ENCODE measurements at regions not wholly inside any gene's neighbourhood (a gene's known extent, or its start where the extent isn't known, plus 50 kb on each side); places are given as distances from the start of the nearest gene placed in this dataset.
A peak's percentile ranks its signal among the peaks of the same experiment; 100 is the strongest.
"Not testable (repeated sequence)": the region's sequence is repeated elsewhere in the genome, so short reads cannot be mapped to it uniquely, and the experiment has no call there.

- no peaks in the 10 kb centered on the region for H3K27me3 ChIP-seq (ENCODE audit: control insufficient read depth in 5 of 5, insufficient read depth in 4 of 5, low read length in 5 of 5)
- H3K4me3 ChIP-seq (ENCODE audit: low read depth in 1 of 5, low read length in 5 of 5) = no peak overlapping the region
- H3K36me3 ChIP-seq (ENCODE audit: control insufficient read depth in 5 of 5, insufficient read depth in 5 of 5, low read length in 5 of 5) = no peaks in the 10 kb centered on the region
- H3K27ac ChIP-seq (ENCODE audit: low read depth, low read length) = no peak overlapping the region
- peaks cover 0 to 6% (median 0%) of the 10 kb centered on the region in 5 donors for H3K9me3 ChIP-seq (ENCODE audit: control insufficient read depth in 5 of 5, low read length in 5 of 5)
- H3K4me1 ChIP-seq (ENCODE audit: control insufficient read depth in 5 of 5, insufficient read depth in 5 of 5, low read length in 5 of 5) = peaks cover 0 to 30% (median 2%) of the 10 kb centered on the region in 5 donors
- no peak overlapping the region for H3K9ac ChIP-seq (ENCODE audit: low read length in 5 of 5)
Measured at GRCh38 chr12:116667752-116668151, 70.1 kb downstream of the SPRING1 start.

GRCh38 chr12:116666829-116667228 is 71.0 kb downstream of the SPRING1 start:
- not testable (repeated sequence) for H3K27me3 ChIP-seq (ENCODE audit: control insufficient read depth in 5 of 5, insufficient read depth in 4 of 5, low read length in 5 of 5); H3K9me3 ChIP-seq (ENCODE audit: control insufficient read depth in 5 of 5, low read length in 5 of 5); H3K36me3 ChIP-seq (ENCODE audit: control insufficient read depth in 5 of 5, insufficient read depth in 5 of 5, low read length in 5 of 5); H3K9ac ChIP-seq (ENCODE audit: low read length in 5 of 5); H3K4me3 ChIP-seq (ENCODE audit: low read depth in 1 of 5, low read length in 5 of 5)
- peaks cover 2 to 37% (median 7%) of the 10 kb centered on the region in 5 donors for H3K4me1 ChIP-seq (ENCODE audit: control insufficient read depth in 5 of 5, insufficient read depth in 5 of 5, low read length in 5 of 5)
- H3K27ac ChIP-seq (ENCODE audit: low read depth, low read length) = peak overlapping the region; percentile 69

GRCh38 chr12:116666305-116666673 is 71.6 kb downstream of the SPRING1 start:
- H3K9me3 ChIP-seq (ENCODE audit: control insufficient read depth in 5 of 5, low read length in 5 of 5) = peaks cover 0 to 5% (median 0%) of the 10 kb centered on the region in 5 donors
- H3K27me3 ChIP-seq (ENCODE audit: control insufficient read depth in 5 of 5, insufficient read depth in 4 of 5, low read length in 5 of 5) = no peaks in the 10 kb centered on the region
- peak overlapping the region in 1 of 5 donors; percentile 41 for H3K9ac ChIP-seq (ENCODE audit: low read length in 5 of 5)
- H3K36me3 ChIP-seq (ENCODE audit: control insufficient read depth in 5 of 5, insufficient read depth in 5 of 5, low read length in 5 of 5) = no peaks in the 10 kb centered on the region
- no peak overlapping the region for H3K4me3 ChIP-seq (ENCODE audit: low read depth in 1 of 5, low read length in 5 of 5)
- H3K27ac ChIP-seq (ENCODE audit: low read depth, low read length) = peak overlapping the region; percentile 69
- H3K4me1 ChIP-seq (ENCODE audit: control insufficient read depth in 5 of 5, insufficient read depth in 5 of 5, low read length in 5 of 5) = peaks cover 2 to 40% (median 7%) of the 10 kb centered on the region in 5 donors

- Histone ChIP-seq H3K27me3 (ENCODE audit: control insufficient read depth in 5 of 5, insufficient read depth in 4 of 5, low read length in 5 of 5) (no peaks in the 10 kb centered on the region), H3K27ac (ENCODE audit: low read depth, low read length) (peak overlapping the region; percentile 69), H3K4me3 (ENCODE audit: low read depth in 1 of 5, low read length in 5 of 5) (no peak overlapping the region), H3K9ac (ENCODE audit: low read length in 5 of 5) (peak overlapping the region in 1 of 5 donors; percentile 54), H3K36me3 (ENCODE audit: control insufficient read depth in 5 of 5, insufficient read depth in 5 of 5, low read length in 5 of 5) (no peaks in the 10 kb centered on the region), H3K4me1 (ENCODE audit: control insufficient read depth in 5 of 5, insufficient read depth in 5 of 5, low read length in 5 of 5) (peaks cover 2 to 40% (median 7%) of the 10 kb centered on the region in 5 donors), H3K9me3 (ENCODE audit: control insufficient read depth in 5 of 5, low read length in 5 of 5) (no peaks in the 10 kb centered on the region)
Measured at GRCh38 chr12:116665666-116666304, 72.1 kb downstream of the SPRING1 start.

- Histone ChIP-seq H3K27ac (ENCODE audit: low read depth, low read length) (no peak overlapping the region), H3K9ac (ENCODE audit: low read length in 5 of 5) (no peak overlapping the region), H3K36me3 (ENCODE audit: control insufficient read depth in 5 of 5, insufficient read depth in 5 of 5, low read length in 5 of 5) (no peaks in the 10 kb centered on the region), H3K9me3 (ENCODE audit: control insufficient read depth in 5 of 5, low read length in 5 of 5) (no peaks in the 10 kb centered on the region), H3K4me1 (ENCODE audit: control insufficient read depth in 5 of 5, insufficient read depth in 5 of 5, low read length in 5 of 5) (peaks cover 2 to 51% (median 19%) of the 10 kb centered on the region in 5 donors), H3K4me3 (ENCODE audit: low read depth in 1 of 5, low read length in 5 of 5) (no peak overlapping the region), H3K27me3 (ENCODE audit: control insufficient read depth in 5 of 5, insufficient read depth in 4 of 5, low read length in 5 of 5) (no peaks in the 10 kb centered on the region)
Measured at GRCh38 chr12:116664085-116664484, 73.8 kb downstream of the SPRING1 start.

- H3K4me3 ChIP-seq (ENCODE audit: low read depth in 1 of 5, low read length in 5 of 5) = peak overlapping the region in 2 of 5 donors; percentile 27 to 29
Measured at GRCh38 chr12:116662612-116663144, 75.2 kb downstream of the SPRING1 start.

GRCh38 chr12:116661341-116661740 is 76.5 kb downstream of the SPRING1 start:
- Histone ChIP-seq H3K36me3 (ENCODE audit: control insufficient read depth in 5 of 5, insufficient read depth in 5 of 5, low read length in 5 of 5) (no peaks in the 10 kb centered on the region), H3K27ac (ENCODE audit: low read depth, low read length) (no peak overlapping the region), H3K9me3 (ENCODE audit: control insufficient read depth in 5 of 5, low read length in 5 of 5) (no peaks in the 10 kb centered on the region), H3K4me3 (ENCODE audit: low read depth in 1 of 5, low read length in 5 of 5) (no peak overlapping the region), H3K4me1 (ENCODE audit: control insufficient read depth in 5 of 5, insufficient read depth in 5 of 5, low read length in 5 of 5) (peaks cover 5 to 57% (median 32%) of the 10 kb centered on the region in 5 donors), H3K9ac (ENCODE audit: low read length in 5 of 5) (no peak overlapping the region), H3K27me3 (ENCODE audit: control insufficient read depth in 5 of 5, insufficient read depth in 4 of 5, low read length in 5 of 5) (no peaks in the 10 kb centered on the region)

More at GRCh38 chr12:116662612-116663144, 75.2 kb downstream of the SPRING1 start:
- Histone ChIP-seq H3K27me3 (ENCODE audit: control insufficient read depth in 5 of 5, insufficient read depth in 4 of 5, low read length in 5 of 5) (no peaks in the 10 kb centered on the region), H3K36me3 (ENCODE audit: control insufficient read depth in 5 of 5, insufficient read depth in 5 of 5, low read length in 5 of 5) (no peaks in the 10 kb centered on the region), H3K27ac (ENCODE audit: low read depth, low read length) (peak overlapping the region; percentile 60), H3K9me3 (ENCODE audit: control insufficient read depth in 5 of 5, low read length in 5 of 5) (no peaks in the 10 kb centered on the region), H3K4me1 (ENCODE audit: control insufficient read depth in 5 of 5, insufficient read depth in 5 of 5, low read length in 5 of 5) (peaks cover 5 to 63% (median 32%) of the 10 kb centered on the region in 5 donors), H3K9ac (ENCODE audit: low read length in 5 of 5) (peak overlapping the region in 2 of 5 donors; percentile 20 to 46)

GRCh38 chr12:116660740-116661139 is 77.1 kb downstream of the SPRING1 start:
- H3K36me3 ChIP-seq (ENCODE audit: control insufficient read depth in 5 of 5, insufficient read depth in 5 of 5, low read length in 5 of 5); H3K9ac ChIP-seq (ENCODE audit: low read length in 5 of 5); H3K9me3 ChIP-seq (ENCODE audit: control insufficient read depth in 5 of 5, low read length in 5 of 5); H3K4me3 ChIP-seq (ENCODE audit: low read depth in 1 of 5, low read length in 5 of 5); H3K27ac ChIP-seq (ENCODE audit: low read depth, low read length); H3K27me3 ChIP-seq (ENCODE audit: control insufficient read depth in 5 of 5, insufficient read depth in 4 of 5, low read length in 5 of 5): not testable (repeated sequence)
- H3K4me1 ChIP-seq (ENCODE audit: control insufficient read depth in 5 of 5, insufficient read depth in 5 of 5, low read length in 5 of 5) = peaks cover 5 to 51% (median 32%) of the 10 kb centered on the region in 5 donors

GRCh38 chr12:116659771-116660481 is 77.9 kb downstream of the SPRING1 start:
- H3K4me1 ChIP-seq (ENCODE audit: control insufficient read depth in 5 of 5, insufficient read depth in 5 of 5, low read length in 5 of 5) = peaks cover 5 to 45% (median 32%) of the 10 kb centered on the region in 5 donors
- no peaks in the 10 kb centered on the region for H3K36me3 ChIP-seq (ENCODE audit: control insufficient read depth in 5 of 5, insufficient read depth in 5 of 5, low read length in 5 of 5)
- H3K9ac ChIP-seq (ENCODE audit: low read length in 5 of 5) = no peak overlapping the region
- H3K27me3 ChIP-seq (ENCODE audit: control insufficient read depth in 5 of 5, insufficient read depth in 4 of 5, low read length in 5 of 5) = no peaks in the 10 kb centered on the region
- H3K4me3 ChIP-seq (ENCODE audit: low read depth in 1 of 5, low read length in 5 of 5) = no peak overlapping the region
- H3K27ac ChIP-seq (ENCODE audit: low read depth, low read length) = no peak overlapping the region
- H3K9me3 ChIP-seq (ENCODE audit: control insufficient read depth in 5 of 5, low read length in 5 of 5) = no peaks in the 10 kb centered on the region

- H3K4me1 ChIP-seq (ENCODE audit: control insufficient read depth in 5 of 5, insufficient read depth in 5 of 5, low read length in 5 of 5) = peaks cover 5 to 37% (median 32%) of the 10 kb centered on the region in 5 donors
- no peaks in the 10 kb centered on the region for H3K36me3 ChIP-seq (ENCODE audit: control insufficient read depth in 5 of 5, insufficient read depth in 5 of 5, low read length in 5 of 5)
- H3K9me3 ChIP-seq (ENCODE audit: control insufficient read depth in 5 of 5, low read length in 5 of 5) = no peaks in the 10 kb centered on the region
- peak overlapping the region; percentile 88 for H3K27ac ChIP-seq (ENCODE audit: low read depth, low read length)
- H3K27me3 ChIP-seq (ENCODE audit: control insufficient read depth in 5 of 5, insufficient read depth in 4 of 5, low read length in 5 of 5) = no peaks in the 10 kb centered on the region
- H3K9ac ChIP-seq (ENCODE audit: low read length in 5 of 5) = peak overlapping the region in 1 of 5 donors; percentile 3
- H3K4me3 ChIP-seq (ENCODE audit: low read depth in 1 of 5, low read length in 5 of 5) = peak overlapping the region; percentile 14 to 55 (median 32)
Measured at GRCh38 chr12:116657921-116658495, 79.9 kb downstream of the SPRING1 start.
